Kidney (tissue), 13 donors: ENCODE measurements at regions not wholly inside any gene's neighbourhood (a gene's known extent, or its start where the extent isn't known, plus 50 kb on each side); places are given as distances from the start of the nearest gene placed in this dataset.

ENCODE experiments used
- DNase-seq, 5 donors: peaks; one replicate each; pipeline ENCODE4 v3.0.0-alpha.2; 2013 to 2020
- FAIRE-seq: peaks from 2 replicates; lab custom pipeline; 2012; peaks lifted over from hg19 to GRCh38; lab: Jason Lieb, UNC
- H3K27ac ChIP-seq, 2 donors: one replicate each; pipeline ENCODE4 v1.7.0; 2013; ENCODE audit warnings: low read depth in 2 of 2, low read length in 2 of 2, inconsistent platforms in 1 of 2
- H3K27me3 ChIP-seq: one replicate; pipeline ENCODE4 v1.7.1; 2013; ENCODE audit warnings: low read length, inconsistent platforms; ENCODE audit not compliant: control insufficient read depth, insufficient read depth
- H3K36me3 ChIP-seq, 3 donors: one replicate each; pipeline versions ENCODE4 v1.7.0 to v1.7.1; 2013; ENCODE audit warnings: low read length in 3 of 3, control low read depth in 1 of 3, inconsistent platforms in 1 of 3; ENCODE audit not compliant: insufficient read depth in 3 of 3, control insufficient read depth in 2 of 3
- H3K4me1 ChIP-seq, 3 donors: one replicate each; pipeline versions ENCODE4 v1.7.0 to v1.7.1; 2013; ENCODE audit warnings: low read length in 3 of 3, inconsistent platforms in 1 of 3, low read depth in 1 of 3; ENCODE audit not compliant: control insufficient read depth in 2 of 3, insufficient read depth in 2 of 3
- H3K4me3 ChIP-seq, 3 donors: one replicate each; pipeline versions ENCODE4 v1.7.0 to v1.8.1; 2013; ENCODE audit warnings: low read length in 3 of 3, control low read depth in 1 of 3, inconsistent platforms in 1 of 3
- H3K9ac ChIP-seq, 3 donors: one replicate each; pipeline versions ENCODE4 v1.7.0 to v1.7.1; 2013; ENCODE audit warnings: low read length in 3 of 3, control low read depth in 1 of 3, inconsistent platforms in 1 of 3
- H3K9me3 ChIP-seq, 3 donors: one replicate each; pipeline versions ENCODE4 v1.7.0 to v1.7.1; 2013; ENCODE audit warnings: low read length in 3 of 3, control low read depth in 1 of 3, inconsistent platforms in 1 of 3; ENCODE audit not compliant: control insufficient read depth in 2 of 3, insufficient read depth in 1 of 3
- intact Hi-C: fragments of 100-400 bp; cut with DNase I; formaldehyde crosslinking; loops from one replicate; pipeline ENCODE4 v1.11.1; 2022
- TF ChIP-seq, protein P1 (sequence below): IDR thresholded peaks from 3 replicates; pipeline ENCODE4 v1.5.1; 2012; ENCODE audit warnings: mild to moderate bottlenecking, moderate library complexity, borderline replicate concordance; ENCODE audit not compliant: insufficient read depth; ENCODE audit errors: extremely low read depth
- donor health status: control.
- donor health status: control.
- donor health status: control.
- donor health status: control.
- donor health status: control.
- donor health status: DM: yes; HTN: yes; CAD: no.
- donor health status: Normal renal cell carcinoma (clear cell type).

DNA sequence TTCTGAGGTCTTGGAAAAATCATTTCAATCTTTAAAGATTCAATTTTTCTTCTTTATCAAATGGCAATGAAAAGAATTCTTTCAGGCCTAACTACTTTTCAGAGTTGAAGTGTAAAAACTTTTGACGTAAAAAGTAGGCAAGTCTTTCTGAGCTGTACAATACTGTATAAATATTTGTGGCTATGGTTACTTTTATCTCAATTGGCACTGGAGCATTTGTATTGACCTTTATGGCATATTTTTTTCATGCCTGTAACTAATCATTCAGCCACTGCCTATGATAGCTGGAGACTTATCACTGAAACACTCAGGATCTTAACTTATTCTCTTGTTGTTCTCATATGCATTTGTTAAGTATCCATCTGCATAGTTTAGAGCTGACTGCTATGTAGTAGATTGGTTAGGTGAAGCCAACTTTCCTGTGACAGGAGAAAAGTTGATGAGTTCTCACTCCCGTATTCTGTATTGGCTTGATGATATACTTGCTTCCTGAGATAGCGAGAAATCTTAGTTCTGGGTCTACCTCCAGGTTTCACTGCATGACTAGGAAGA, 290.4 kb upstream of the TBL1XR1 start:
- no peaks in the 10 kb centered on the region for H3K27me3 ChIP-seq
- no peak overlapping the region for H3K9ac ChIP-seq
- no peak overlapping the region for H3K4me3 ChIP-seq
- no peak for DNase-seq
- TF ChIP-seq, protein P1, sequence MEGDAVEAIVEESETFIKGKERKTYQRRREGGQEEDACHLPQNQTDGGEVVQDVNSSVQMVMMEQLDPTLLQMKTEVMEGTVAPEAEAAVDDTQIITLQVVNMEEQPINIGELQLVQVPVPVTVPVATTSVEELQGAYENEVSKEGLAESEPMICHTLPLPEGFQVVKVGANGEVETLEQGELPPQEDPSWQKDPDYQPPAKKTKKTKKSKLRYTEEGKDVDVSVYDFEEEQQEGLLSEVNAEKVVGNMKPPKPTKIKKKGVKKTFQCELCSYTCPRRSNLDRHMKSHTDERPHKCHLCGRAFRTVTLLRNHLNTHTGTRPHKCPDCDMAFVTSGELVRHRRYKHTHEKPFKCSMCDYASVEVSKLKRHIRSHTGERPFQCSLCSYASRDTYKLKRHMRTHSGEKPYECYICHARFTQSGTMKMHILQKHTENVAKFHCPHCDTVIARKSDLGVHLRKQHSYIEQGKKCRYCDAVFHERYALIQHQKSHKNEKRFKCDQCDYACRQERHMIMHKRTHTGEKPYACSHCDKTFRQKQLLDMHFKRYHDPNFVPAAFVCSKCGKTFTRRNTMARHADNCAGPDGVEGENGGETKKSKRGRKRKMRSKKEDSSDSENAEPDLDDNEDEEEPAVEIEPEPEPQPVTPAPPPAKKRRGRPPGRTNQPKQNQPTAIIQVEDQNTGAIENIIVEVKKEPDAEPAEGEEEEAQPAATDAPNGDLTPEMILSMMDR, result no peak
- no peak for FAIRE-seq
- intact Hi-C loops, result no loop called here
- H3K9me3 ChIP-seq, result peaks cover 0 to 10% (median 0%) of the 10 kb centered on the region in 3 donors
- H3K27ac ChIP-seq, result no peak overlapping the region
- H3K36me3 ChIP-seq, result no peaks in the 10 kb centered on the region
- peaks cover 0 to 9% (median 6%) of the 10 kb centered on the region in 3 donors for H3K4me1 ChIP-seq

DNA sequence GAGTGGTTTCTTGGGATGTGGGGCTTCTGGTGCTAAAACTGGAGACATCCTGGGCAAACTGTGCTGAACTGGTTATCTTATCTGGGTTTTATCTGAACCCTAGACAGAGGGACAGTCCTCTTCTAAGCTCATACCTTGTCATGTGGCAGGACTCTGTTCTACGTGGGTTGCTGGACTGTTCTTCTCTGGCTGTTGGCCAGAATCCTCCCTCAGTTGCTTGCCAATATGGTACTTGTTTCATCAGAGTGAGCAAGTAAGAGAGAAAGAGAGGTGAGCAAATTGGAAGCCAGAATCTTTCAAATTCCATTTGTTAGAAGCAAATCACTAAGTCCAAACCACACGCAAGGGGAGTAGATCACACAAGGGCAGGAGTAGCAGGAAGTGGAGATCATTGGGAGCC, 291.5 kb upstream of the TBL1XR1 start:
- no peak for FAIRE-seq
- Histone ChIP-seq H3K9ac (no peak overlapping the region), H3K4me1 (peaks cover 0 to 9% (median 0%) of the 10 kb centered on the region in 3 donors), H3K9me3 (peaks cover 0 to 10% (median 0%) of the 10 kb centered on the region in 3 donors), H3K4me3 (no peak overlapping the region), H3K27ac (no peak overlapping the region), H3K27me3 (no peaks in the 10 kb centered on the region), H3K36me3 (no peaks in the 10 kb centered on the region)
- DNase-seq, result no peak
- intact Hi-C loops, result no loop called here
- TF ChIP-seq, protein P1, result no peak

DNA sequence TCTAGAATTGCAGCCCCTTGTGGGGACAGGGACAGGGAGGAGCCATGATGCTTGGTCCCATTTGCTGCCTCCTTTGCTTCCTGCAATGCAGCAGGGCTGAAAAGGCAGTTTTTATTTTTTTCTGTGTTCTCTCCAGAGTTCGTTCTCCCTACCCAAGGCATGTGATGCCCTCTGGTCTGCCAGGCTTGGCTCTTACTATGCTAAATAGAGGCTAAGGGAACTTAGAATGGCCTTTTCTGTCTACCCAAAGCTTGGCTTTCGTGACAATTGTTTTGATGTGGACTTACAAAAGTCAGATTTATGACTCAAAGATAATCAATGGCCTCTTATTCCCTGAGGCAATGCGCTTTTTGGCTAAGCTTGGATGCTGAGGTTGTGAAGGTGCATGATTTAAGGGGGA, 293.3 kb upstream of the TBL1XR1 start:
- intact Hi-C loops, result no loop called here

More for the DNA sequence above, 293.3 kb upstream of the TBL1XR1 start:
- no peak overlapping the region for H3K4me3 ChIP-seq
- no peaks in the 10 kb centered on the region for H3K36me3 ChIP-seq
- TF ChIP-seq, protein P1, result no peak
- H3K27ac ChIP-seq, result no peak overlapping the region
- peaks cover 0 to 3% (median 0%) of the 10 kb centered on the region in 3 donors for H3K9me3 ChIP-seq
- H3K9ac ChIP-seq, result no peak overlapping the region
- FAIRE-seq, result no peak
- peaks cover 0 to 9% (median 0%) of the 10 kb centered on the region in 3 donors for H3K4me1 ChIP-seq
- no peak for DNase-seq
- H3K27me3 ChIP-seq, result no peaks in the 10 kb centered on the region
